Upper lobe of left lung (tissue), 4 donors: ENCODE measurements at regions not wholly inside any gene's neighbourhood (a gene's known extent, or its start where the extent isn't known, plus 50 kb on each side); places are given as distances from the start of the nearest gene placed in this dataset.

Experiments
- POLR2A ChIP-seq, 4 donors: fragments of 450-650 bp; IDR thresholded peaks; one replicate each; pipeline ENCODE4 v1.5.1; 2016 to 2017; ENCODE audit warnings: antibody characterized with exemption in 4 of 4, mild to moderate bottlenecking in 2 of 4
- POLR2AphosphoS5 ChIP-seq, 2 donors: sonication (generic); formaldehyde crosslinking; IDR thresholded peaks; one replicate each; pipeline ENCODE4 v1.5.1; 2017; ENCODE audit warnings: antibody characterized with exemption in 2 of 2
- TF ChIP-seq, protein P1 (sequence below), 6 experiments: fragments of 450-650 bp in 4 of 6; fragments of 200-600 bp in 2 of 6; sonication (generic) in 2 of 6; IDR thresholded peaks; one replicate each; pipeline ENCODE4 v1.5.1; 2016 to 2019; ENCODE audit warnings: antibody characterized with exemption in 6 of 6

DNA sequence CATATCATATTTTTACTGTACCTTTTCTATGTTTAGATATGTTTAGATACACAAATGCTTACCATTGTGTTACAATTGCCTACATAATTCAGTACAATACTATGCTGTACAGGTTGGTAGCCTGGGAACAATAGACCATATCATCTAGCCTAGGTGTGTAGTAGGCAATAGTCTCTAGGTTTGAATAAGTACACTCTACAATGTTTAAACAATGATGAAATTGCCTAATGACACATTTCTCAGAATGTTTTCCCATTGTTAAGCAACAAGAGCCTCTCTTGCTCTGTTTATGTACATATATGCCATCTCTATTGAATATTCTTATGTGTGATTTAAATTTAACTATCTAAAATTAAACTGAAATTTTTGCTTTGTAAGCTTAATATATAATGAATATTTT lies 209.6 kb upstream of the ST8SIA4 start:
- TF ChIP-seq, protein P1, sequence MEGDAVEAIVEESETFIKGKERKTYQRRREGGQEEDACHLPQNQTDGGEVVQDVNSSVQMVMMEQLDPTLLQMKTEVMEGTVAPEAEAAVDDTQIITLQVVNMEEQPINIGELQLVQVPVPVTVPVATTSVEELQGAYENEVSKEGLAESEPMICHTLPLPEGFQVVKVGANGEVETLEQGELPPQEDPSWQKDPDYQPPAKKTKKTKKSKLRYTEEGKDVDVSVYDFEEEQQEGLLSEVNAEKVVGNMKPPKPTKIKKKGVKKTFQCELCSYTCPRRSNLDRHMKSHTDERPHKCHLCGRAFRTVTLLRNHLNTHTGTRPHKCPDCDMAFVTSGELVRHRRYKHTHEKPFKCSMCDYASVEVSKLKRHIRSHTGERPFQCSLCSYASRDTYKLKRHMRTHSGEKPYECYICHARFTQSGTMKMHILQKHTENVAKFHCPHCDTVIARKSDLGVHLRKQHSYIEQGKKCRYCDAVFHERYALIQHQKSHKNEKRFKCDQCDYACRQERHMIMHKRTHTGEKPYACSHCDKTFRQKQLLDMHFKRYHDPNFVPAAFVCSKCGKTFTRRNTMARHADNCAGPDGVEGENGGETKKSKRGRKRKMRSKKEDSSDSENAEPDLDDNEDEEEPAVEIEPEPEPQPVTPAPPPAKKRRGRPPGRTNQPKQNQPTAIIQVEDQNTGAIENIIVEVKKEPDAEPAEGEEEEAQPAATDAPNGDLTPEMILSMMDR (IDR thresholded peaks at IDR 0.05) = no peak
- TF ChIP-seq POLR2A (IDR thresholded peaks at IDR 0.05) (no peak), POLR2AphosphoS5 (IDR thresholded peaks at IDR 0.05) (no peak)
